ENCODE measurements at regions not wholly inside any gene's neighbourhood (a gene's known extent, or its start where the extent isn't known, plus 50 kb on each side); places are given as distances from the start of the nearest gene placed in this dataset.

- Histone ChIP-seq H3K27me3 (replicated peaks; ENCODE audit: insufficient read depth, low read depth, low read length, poor library complexity) (no peaks in the 10 kb centered on the region), H3K4me3 (ENCODE audit: low read depth, low read length, poor library complexity, severe bottlenecking) (no peak overlapping the region), H3K4me1 (ENCODE audit: insufficient read depth, low read length, poor library complexity, severe bottlenecking) (peaks cover 46% of the 10 kb centered on the region), H3K36me3 (ENCODE audit: insufficient read depth, low read length, poor library complexity, severe bottlenecking) (no peaks in the 10 kb centered on the region), H3K9me3 (ENCODE audit: low read depth, low read length, poor library complexity, severe bottlenecking) (no peaks in the 10 kb centered on the region), H3K27ac (ENCODE audit: low read depth, low read length, poor library complexity, severe bottlenecking) (no peak overlapping the region)
- ChIA-PET POLR2A (ENCODE audit: low non-redundant PET) (no interaction called here), CTCF (no interaction called here)
- DNase-seq (ENCODE audit: low spot score), result no peak
- intact Hi-C loops (cut with micrococcal nuclease; ENCODE audit: unreplicated experiment), result no loop called here
- TF ChIP-seq CTCF (conservative IDR thresholded peaks at IDR 0.05; ENCODE audit: low read depth, low read length) (no peak), EZH2 (IDR thresholded peaks at IDR 0.05; ENCODE audit: borderline replicate concordance, low read depth, low read length, poor library complexity, severe bottlenecking) (no peak)
- no TSS peak for BruUV-seq (replicated peaks)
Observed at GRCh38 chr2:41968182-41968578, 79.6 kb upstream of the PKDCC start.

- BruUV-seq (replicated peaks), result no TSS peak
- no peaks in the 10 kb centered on the region for H3K9me3 ChIP-seq (ENCODE audit: low read depth, low read length, poor library complexity, severe bottlenecking)
- DNase-seq (ENCODE audit: low spot score), result no peak
- intact Hi-C loops (cut with micrococcal nuclease; ENCODE audit: unreplicated experiment), result no loop called here
- no peak overlapping the region for H3K4me3 ChIP-seq (ENCODE audit: low read depth, low read length, poor library complexity, severe bottlenecking)
- peaks cover 19% of the 10 kb centered on the region for H3K4me1 ChIP-seq (ENCODE audit: insufficient read depth, low read length, poor library complexity, severe bottlenecking)
- H3K36me3 ChIP-seq (ENCODE audit: insufficient read depth, low read length, poor library complexity, severe bottlenecking), result no peaks in the 10 kb centered on the region
- POLR2A ChIA-PET (ENCODE audit: low non-redundant PET), result no interaction called here
- no peaks in the 10 kb centered on the region for H3K27me3 ChIP-seq (replicated peaks; ENCODE audit: insufficient read depth, low read depth, low read length, poor library complexity)
- TF ChIP-seq CTCF (conservative IDR thresholded peaks at IDR 0.05; ENCODE audit: low read depth, low read length) (no peak), EZH2 (IDR thresholded peaks at IDR 0.05; ENCODE audit: borderline replicate concordance, low read depth, low read length, poor library complexity, severe bottlenecking) (no peak)
- CTCF ChIA-PET, result no interaction called here
- H3K27ac ChIP-seq (ENCODE audit: low read depth, low read length, poor library complexity, severe bottlenecking), result no peak overlapping the region
Observed at GRCh38 chr2:41970988-41971660, 76.7 kb upstream of the PKDCC start.

- intact Hi-C loops (cut with micrococcal nuclease; ENCODE audit: unreplicated experiment), result no loop called here
- no peak overlapping the region for H3K27ac ChIP-seq (ENCODE audit: low read depth, low read length, poor library complexity, severe bottlenecking)
- POLR2A ChIA-PET (ENCODE audit: low non-redundant PET), result no interaction called here
- no peak overlapping the region for H3K4me3 ChIP-seq (ENCODE audit: low read depth, low read length, poor library complexity, severe bottlenecking)
- no peaks in the 10 kb centered on the region for H3K36me3 ChIP-seq (ENCODE audit: insufficient read depth, low read length, poor library complexity, severe bottlenecking)
- DNase-seq (ENCODE audit: low spot score), result no peak
- H3K27me3 ChIP-seq (replicated peaks; ENCODE audit: insufficient read depth, low read depth, low read length, poor library complexity), result no peaks in the 10 kb centered on the region
- CTCF ChIA-PET, result no interaction called here
- TF ChIP-seq EZH2 (IDR thresholded peaks at IDR 0.05; ENCODE audit: borderline replicate concordance, low read depth, low read length, poor library complexity, severe bottlenecking) (no peak), CTCF (conservative IDR thresholded peaks at IDR 0.05; ENCODE audit: low read depth, low read length) (no peak)
- H3K9me3 ChIP-seq (ENCODE audit: low read depth, low read length, poor library complexity, severe bottlenecking), result no peaks in the 10 kb centered on the region
- BruUV-seq (replicated peaks), result no TSS peak
- peaks cover 8% of the 10 kb centered on the region for H3K4me1 ChIP-seq (ENCODE audit: insufficient read depth, low read length, poor library complexity, severe bottlenecking)
Observed at GRCh38 chr2:41972179-41972578, 75.6 kb upstream of the PKDCC start.

Measured in A673 (cell line).